HG02798 (cell line): ENCODE measurements at regions not wholly inside any gene's neighbourhood (a gene's known extent, or its start where the extent isn't known, plus 50 kb on each side); places are given as distances from the start of the nearest gene placed in this dataset.
A peak's percentile ranks its signal among the peaks of the same experiment; 100 is the strongest.
"Not testable (repeated sequence)": the region's sequence is repeated elsewhere in the genome, so short reads cannot be mapped to it uniquely, and the experiment has no call there.

Experiments
- ATAC-seq: cut with Tn5 transposase; IDR thresholded peaks from one replicate; pipeline ENCODE4 v1.9.1; 2021; ENCODE audit warnings: mild to moderate bottlenecking; ENCODE audit not compliant: unreplicated experiment, poor library complexity

DNA sequence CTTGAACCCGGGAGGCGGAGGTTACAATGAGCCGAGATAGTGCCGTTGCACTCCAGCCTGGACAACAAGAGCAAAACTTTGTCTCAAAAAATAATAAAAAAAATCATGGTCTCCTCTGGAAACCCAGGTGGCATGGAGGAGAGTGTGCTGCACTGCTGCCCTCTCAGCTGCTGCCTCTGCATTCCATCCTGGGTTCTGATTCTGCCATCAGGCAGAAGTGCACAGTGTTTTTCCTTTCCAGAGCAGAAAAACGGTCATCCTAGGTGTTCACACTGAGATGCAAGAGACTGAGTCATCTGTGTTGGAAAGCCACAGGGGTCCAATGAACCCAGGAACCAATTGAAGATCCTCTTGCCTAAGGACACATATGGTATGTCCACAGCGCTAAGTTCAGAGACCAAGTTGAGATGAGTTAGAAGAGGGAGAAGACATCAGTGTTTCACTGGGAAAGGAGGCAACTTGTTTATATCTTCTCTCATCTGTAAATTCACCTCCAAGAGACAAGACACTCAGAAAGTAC, 88.8 kb upstream of the DMRT1 start:
- no peak for ATAC-seq

DNA sequence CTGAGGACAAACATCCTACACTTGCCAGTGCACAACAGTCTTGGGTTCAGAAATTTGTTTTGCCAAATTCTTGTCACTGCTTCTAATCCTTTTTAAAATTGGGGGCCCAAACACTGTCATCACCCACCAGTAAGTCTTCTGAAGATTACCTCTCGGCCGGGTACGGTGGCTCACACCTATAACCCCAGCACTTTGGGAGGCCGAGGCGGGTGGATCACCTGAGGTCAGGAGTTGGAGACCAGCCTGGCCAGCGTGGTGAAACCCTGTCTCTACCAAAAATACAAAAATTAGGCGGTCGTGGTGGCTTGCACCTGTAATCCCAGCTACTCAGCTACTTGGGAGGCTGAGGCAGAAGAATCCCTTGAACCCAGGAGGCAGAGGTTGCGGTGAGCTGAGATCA, 87.8 kb upstream of the DMRT1 start:
- not testable (repeated sequence) for ATAC-seq

DNA sequence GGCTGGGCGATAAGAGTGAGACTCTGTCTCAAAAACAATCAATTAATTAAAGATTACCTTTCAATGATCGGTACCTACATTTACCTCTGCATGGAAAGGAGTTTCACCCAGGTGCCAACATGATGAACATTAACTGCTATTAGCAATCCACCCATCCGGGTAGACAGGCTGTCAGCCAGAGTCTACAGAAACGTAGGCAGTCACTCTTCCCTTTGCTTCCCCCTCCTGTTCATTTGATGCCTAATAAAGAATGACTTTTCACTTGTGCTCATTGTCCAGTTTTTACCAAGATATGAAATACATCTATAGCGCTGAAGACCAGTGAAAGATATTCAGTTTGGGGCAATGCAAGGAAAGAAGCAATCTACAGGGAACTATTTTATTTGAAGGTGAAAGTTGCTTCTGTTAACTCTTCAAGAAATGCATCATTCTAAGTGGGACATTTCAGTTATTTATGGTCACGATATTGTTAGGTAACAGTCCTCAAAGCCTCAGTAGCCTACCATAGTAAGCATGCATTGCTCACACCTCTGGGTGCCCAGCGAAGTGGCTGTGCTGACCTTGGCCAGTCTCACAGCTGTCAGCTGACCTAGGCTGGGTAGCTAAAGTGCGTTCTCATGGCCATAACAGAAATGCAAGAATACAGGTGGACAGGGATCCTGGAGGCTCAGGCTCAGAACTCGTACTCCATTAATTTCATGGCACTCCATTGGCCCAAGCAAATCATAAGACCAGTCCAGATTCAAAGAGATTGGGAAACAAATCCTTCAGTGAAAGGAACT, 87.2 kb upstream of the DMRT1 start:
- no peak for ATAC-seq

DNA sequence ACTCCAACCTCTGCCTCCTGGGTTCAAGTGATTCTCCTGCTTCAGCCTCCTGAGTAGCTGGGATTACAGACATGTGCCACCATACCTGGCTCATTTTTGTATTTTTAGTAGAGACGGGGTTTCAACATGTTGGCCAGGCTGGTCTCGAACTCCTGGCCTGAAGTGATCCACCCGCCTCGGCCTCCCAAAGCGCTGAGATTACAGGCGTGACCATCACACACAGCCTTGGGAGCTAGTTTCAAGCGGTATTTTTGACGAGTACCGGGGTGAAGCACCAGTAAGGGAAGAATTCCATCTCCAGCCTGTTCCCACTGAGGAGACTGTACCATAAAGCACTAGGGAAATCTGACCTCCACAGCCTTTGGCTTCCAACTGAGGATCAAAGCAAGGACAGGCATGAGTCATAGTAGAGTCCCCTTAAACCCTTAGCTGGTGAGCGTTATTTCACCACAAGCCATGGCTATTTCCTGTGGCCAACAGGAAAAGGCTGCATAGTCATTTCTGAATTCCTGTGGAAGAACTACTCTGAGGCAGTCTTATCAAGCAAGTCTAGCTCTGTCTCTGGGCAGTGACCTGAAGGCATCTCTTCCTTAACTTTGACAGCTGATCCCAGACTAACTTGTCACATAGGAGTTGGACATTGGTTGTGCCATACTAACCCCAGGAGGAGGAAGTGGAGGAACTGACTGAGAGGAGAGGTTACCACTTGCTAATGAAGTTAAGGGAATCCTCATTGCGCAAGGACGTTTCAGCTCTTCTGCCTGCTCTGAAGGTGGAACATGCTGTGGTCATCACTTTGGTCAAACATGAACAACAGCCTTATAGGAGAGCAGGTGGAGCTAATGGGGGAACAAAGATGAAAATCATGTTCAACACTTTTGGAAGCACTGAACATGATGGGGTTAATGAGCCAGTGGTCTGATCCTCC, 85.8 kb upstream of the DMRT1 start:
- no peak for ATAC-seq

DNA sequence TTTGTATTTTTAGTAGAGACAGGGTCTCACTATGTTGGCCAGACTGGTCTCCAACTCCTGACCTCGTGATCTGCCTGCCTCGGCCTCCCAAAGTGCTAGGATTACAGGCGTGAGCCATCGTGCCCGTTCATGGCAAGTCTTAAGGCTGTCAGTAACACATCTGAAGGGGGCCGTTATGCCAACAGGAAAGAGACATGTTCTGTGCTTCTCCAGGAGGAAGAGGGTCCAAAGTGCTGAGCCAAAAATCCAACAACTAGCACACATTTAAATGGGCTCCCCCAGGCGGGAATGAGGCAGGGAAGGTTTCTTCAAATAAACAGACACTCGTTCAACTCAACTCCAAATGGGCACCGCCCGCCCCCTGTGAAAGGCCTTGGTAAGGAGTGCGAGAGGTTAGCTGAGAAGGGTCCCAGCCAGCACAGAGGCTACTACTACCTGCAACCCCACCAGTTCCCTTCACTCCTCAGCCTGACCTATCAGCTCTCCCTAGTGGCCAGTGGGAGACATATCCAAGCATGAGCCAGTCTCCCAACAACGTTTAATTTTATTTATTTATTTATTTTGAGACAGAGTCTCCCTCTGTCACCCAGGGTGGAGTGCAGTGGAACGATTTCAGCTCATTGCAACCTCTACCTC, 84.1 kb upstream of the DMRT1 start:
- no peak for ATAC-seq

DNA sequence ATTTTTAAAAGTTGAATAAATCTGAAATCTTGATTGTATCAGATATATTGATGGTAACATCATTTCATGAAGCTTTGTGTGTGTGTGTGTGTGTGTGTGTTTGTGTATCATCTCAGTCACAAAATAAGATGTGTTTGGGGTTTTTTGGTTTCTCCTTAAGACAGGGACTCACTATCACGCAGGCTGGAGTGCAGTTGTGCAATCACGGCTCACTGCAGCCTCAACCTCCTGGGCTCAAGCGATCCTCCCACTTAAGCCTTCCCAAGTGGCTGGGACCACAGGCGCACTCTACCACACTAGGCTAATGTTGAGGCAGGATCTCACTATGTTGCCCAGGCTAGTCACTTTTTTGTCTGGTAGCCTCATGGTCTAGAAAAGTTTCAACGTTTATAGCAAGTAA, 83.4 kb upstream of the DMRT1 start:
- ATAC-seq: no peak

DNA sequence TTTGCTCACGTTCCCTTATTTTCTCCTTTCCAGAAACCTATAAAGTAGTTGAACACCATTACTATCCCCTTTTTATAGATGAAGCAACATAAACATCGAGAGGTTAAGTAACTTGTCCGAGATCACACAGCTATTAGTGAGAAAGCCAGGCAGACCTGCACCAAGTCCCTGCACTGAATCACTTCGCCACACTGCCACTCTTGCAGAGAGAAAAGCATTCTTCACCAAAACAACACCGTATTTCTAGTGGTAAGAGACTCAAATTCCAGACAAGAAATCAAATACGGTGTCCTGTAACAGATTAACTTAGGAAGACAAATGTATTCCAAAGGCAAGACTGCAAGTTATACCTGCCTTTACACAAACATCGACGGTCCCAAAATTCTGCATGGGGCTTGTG, 82.0 kb upstream of the DMRT1 start:
- ATAC-seq: no peak

DNA sequence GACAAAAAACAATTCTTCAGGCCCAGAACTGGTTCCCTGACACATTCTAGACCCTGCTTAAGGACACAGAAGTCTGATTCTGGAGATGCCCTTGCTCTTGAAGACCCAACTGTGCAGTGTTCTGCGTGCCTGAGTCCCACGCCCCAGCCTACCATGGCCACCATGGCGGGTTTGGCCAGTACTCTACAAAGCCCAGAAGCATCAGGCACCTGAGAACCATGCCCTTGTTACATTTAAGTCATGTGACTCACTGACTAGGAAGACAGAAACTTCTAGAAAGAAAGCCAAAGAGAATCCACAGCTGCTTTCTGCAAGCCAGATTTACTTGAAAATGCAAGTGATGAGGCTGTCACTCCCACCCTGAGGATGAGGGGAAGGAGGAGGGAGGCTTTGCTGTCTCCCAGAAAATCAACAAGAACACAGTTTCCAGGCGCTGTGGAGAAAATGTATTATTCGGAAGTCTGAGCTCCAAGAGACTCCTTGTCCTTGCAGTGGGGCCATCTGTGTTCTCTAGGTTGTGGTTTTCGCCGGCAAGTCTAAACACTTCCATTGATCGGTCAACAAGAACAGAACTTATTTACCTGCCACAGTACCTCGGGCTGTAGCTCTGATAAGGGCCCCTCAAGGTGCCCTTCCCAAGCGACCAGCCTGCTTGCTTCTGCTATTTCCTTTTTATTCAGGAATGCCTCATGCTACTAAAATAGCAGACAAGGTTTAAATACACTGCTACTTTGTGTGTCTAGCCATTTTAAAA, 81.3 kb upstream of the DMRT1 start:
- ATAC-seq: no peak

DNA sequence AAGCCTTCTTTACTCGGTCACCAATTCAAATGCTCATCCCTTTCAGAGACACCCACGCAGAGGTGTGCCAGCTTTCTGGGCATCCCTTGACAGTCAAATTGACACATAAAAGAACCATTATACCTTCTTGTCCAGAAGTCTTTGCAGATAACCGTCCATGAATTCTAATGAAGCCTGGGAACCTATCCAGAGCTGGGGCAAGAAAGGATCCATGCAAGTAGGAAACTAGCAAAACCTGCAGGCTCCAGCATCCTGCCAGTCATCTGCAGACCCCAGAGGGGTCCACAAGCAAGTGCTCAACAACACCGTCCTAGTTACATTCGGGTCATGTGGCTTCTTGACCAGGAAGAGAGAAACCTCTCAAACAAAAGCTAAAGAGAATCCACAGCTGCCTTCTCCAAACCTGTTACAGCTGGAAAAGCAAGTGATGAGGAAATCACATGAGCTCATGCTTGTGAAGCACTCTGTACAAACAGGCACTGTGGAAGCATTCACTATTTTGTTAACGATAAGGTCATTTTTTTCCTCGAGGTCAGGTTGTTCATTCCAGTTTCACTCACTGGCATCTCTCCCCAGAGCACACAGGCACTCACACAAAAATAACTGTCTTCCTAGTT, 80.2 kb upstream of the DMRT1 start:
- ATAC-seq: no peak

DNA sequence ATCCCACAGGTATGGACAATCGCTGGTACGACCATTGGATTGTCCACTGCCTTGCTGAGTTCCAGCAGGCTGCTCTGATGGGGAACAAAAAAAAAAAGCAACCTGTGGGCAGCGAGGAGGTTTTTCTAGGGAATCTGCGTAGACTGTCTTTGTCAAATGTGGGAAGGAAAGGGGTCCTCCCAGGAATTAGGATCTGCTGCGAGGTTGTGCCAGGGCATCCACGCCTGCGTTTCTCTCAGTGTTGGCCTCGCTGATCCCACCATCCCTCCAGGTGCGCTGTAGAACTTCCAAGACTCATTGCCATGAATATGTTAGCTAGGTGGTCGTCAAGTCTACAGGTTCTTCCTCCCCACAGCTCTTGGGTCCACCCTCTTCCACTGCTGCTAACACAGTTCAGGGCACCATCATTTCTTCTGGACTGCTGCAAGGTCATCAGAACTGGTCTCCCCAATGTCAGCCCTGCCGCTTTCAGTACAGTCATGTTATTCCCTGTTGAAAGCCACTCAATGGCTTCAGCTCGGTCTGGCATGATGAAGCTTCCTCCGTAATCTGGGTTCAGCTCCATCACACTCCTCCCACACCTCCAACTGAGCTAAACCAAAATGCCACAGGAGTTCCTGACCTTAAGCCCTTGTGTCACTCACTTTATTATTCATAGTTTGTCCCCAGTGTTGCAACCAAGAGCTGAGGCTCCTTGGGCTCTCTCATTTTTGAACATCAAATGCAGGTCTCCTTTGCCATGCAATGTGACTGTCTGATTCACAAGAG, 79.5 kb upstream of the DMRT1 start:
- no peak for ATAC-seq

DNA sequence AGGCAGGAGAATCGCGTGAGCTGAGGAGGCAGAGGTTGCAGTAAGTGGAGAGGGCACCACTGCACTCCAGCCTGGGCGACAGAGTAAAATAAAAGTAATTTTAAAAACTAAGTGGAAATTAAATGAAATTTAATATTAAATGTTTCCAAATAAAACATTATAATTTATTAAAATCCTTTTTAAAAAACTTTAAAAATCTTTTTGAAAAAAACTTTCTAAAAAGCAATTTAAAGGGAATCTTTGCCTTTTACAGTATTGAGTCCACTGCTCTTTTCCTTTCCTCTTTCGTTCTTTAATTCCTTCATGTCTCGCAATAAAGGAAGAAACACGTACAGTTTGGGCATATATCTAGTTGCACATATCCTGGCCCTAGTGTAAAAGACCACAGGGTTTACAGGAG, 77.8 kb upstream of the DMRT1 start:
- ATAC-seq: no peak

DNA sequence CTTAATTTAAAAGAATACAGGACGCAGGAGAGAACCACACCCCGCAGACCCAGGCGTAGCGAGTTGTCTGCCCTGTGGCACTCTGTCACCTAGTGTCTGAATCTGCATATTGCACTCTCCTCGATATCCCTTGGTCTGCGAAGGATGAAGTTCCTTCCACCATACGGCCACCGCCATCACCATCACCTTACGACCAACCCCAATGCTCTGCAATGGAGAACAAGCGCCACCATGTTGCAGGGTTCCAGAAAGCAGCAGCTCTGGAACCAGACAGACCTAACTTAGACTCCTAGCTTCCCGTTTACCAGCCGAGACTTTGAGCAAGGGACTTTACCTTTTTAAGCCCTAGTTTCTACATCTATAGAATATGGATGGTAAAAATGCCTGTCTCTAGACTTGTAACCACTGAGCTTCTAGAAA, 77.4 kb upstream of the DMRT1 start:
- peak; percentile 60 for ATAC-seq

DNA sequence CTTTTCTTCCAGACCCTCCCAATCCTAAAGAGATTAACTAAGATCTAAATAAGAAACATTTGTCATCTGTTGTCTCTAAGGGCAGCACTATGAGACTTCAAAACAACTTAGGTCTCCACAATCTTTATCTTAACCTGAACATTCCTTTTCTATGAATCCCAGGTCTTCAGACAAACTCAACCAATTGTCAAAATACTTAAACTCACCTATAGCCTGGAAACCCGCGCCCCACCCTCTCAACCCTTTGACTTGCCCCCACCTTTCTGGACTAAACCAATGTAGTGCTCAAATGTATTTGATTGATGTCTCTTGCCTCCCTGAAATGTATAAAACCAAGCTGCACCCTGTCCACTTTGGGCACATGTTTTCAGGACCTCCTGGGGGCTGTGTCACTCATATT, 76.5 kb upstream of the DMRT1 start:
- no peak for ATAC-seq

DNA sequence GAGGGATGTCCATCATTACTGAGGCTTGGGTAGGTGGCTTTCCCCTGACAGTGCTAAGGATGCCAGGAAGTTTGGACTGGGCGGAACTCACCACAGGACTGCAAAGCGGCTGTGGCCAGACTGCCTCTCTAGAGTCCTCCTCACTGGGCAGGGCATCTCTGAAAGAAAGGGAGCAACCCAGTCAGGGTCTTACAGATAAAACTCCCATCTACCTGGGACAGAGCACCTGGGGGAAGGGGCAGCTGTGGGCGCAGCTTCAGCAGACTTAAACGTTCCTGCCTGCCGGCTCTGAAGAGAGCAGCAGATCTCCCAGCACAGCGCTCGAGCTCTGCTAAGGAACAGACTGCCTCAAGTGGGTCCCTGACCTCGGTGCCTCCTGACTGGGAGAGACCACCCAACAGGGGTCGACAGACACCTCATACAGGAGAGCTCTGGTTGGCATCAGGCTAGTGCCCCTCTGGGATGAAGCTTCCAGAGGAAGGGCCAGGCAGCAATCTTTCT, 74.4 kb upstream of the DMRT1 start:
- ATAC-seq: not testable (repeated sequence)

DNA sequence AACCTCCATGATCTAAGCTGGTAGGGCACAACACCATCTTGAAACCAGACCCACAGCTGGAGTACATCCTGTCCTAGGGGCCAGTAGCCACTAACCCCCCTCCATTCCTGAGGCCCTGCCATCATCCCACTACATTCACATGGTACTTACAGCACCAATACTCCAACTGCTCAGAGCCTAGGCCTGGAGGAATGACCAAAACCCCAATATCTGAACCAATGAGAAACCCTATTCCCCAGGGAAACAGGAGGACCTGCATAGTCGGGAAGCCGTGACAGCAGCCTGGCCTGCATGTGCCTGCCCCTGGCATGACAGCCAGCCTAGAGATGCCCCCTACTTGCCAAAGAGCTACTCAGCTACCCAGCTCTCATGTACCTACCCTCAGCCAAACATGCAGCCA, 65.4 kb upstream of the DMRT1 start:
- ATAC-seq: no peak

DNA sequence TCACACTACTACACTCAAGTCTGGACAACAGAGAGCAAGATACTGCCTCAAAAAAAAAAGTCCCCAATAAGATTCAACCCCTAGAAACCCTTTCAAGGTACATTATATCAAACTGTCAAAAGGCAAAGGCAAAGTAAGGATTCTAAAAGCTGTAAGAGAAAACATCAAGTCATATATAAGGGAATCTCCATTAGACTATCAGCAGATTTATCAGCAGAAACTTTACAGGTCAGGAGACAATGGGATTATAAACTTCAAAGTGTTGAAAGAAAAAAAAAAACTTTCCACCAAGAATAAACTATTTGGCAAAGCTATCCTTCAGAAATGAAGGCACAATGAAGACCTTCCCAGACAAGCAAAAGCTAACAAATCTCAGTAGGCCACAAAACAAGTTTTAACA, 63.5 kb upstream of the DMRT1 start:
- no peak for ATAC-seq

DNA sequence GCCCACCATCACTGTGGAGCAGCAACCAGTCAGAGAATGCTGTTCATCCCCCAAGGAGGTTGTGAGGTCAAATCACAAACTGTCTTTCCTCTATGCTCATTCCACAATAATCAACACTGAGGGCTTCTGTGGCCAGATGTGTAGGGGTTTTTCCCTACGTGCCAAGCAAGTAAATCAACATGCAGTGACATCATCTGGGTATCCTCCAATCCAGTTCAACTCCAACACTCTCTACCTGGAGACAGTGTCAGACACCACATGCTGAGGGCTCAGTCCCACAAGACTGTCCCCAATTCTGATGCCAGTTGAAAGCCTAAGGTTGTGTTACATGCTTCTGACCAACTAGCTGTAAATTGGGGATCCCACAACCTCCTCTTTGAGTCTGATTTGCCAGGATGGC, 57.3 kb upstream of the DMRT1 start:
- ATAC-seq: no peak

DNA sequence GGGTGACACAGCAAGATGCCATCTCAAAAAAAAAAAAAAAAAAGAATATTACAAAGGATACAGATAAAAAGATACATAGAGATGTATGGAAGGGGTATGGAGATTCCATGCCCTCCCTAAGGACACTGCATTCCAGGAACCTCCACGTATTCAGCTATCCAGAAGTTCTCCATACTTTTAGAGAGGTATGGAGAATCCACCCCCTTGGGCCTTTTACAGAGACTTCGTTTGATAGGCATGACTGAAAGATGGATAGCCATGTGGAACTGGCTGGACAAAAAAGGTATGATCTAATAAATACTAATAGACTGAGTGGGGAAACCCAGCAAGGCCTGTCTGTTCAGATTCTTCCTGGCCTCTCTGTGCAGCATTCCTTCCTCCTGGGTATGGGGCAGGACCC, 56.6 kb upstream of the DMRT1 start:
- ATAC-seq: no peak

DNA sequence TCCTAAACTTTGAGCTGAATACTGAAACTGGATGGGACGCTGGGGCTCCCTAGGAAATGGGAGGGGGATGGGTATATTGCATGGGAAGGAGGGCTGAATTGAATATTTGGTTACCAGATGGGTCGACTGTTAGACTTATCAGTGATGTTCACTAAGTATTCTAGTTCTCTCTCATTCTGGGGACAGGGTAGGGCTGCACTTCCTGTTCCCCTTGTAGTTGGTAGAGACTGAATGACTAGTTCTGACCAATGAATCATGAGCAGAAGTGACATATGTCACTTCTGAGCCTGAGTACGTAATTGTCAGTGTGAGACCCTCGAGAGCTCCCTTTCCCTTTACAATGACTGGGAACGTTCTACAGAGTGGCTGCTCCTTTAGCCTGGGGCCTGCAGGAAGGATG, 55.5 kb upstream of the DMRT1 start:
- no peak for ATAC-seq
